ENCODE measurements at regions not wholly inside any gene's neighbourhood (a gene's known extent, or its start where the extent isn't known, plus 50 kb on each side); places are given as distances from the start of the nearest gene placed in this dataset.
"Not testable (repeated sequence)": the region's sequence is repeated elsewhere in the genome, so short reads cannot be mapped to it uniquely, and the experiment has no call there.

- H3K27me3 ChIP-seq: no peaks in the 10 kb centered on the region
- no peak overlapping the region for H3K4me3 ChIP-seq
- DNase-seq (ENCODE audit: low spot score in 2 of 2): no peak
- no peak overlapping the region for H3K27ac ChIP-seq
- peaks cover 0 to 18% (median 0%) of the 10 kb centered on the region in 3 donors for H3K36me3 ChIP-seq
- H3K4me1 ChIP-seq: no peaks in the 10 kb centered on the region
- no peaks in the 10 kb centered on the region for H3K9me3 ChIP-seq
- 61 to 79% methylated on average over 2 of the region's 2 CpGs for WGBS, 2 donors
- TF ChIP-seq CTCF (IDR thresholded peaks at IDR 0.05): no peak
- no peak for TF ChIP-seq EP300 (IDR thresholded peaks at IDR 0.05)
- TF ChIP-seq POLR2A (IDR thresholded peaks at IDR 0.05): no peak
Observed at GRCh38 chr13:21308906-21309305, 132.4 kb downstream of the MRPL57 start.

GRCh38 chr13:21309542-21310172 is 133.2 kb downstream of the MRPL57 start:
- no peak for TF ChIP-seq POLR2A (IDR thresholded peaks at IDR 0.05)
- no peak for TF ChIP-seq CTCF (IDR thresholded peaks at IDR 0.05)
- TF ChIP-seq EP300 (IDR thresholded peaks at IDR 0.05): no peak
- Histone ChIP-seq H3K4me1 (no peaks in the 10 kb centered on the region), H3K36me3 (peaks cover 0 to 19% (median 0%) of the 10 kb centered on the region in 3 donors), H3K27ac (no peak overlapping the region), H3K9me3 (no peaks in the 10 kb centered on the region), H3K27me3 (no peaks in the 10 kb centered on the region), H3K4me3 (no peak overlapping the region)
- WGBS, 2 donors: 93 to 95% methylated on average over 5 of the region's 5 CpGs
- DNase-seq (ENCODE audit: low spot score in 2 of 2): no peak

- WGBS, 2 donors: 63 to 92% methylated on average over 3 of the region's 3 CpGs
- no peak overlapping the region for H3K27ac ChIP-seq
- H3K9me3 ChIP-seq: no peaks in the 10 kb centered on the region
- no peak for DNase-seq (ENCODE audit: low spot score in 2 of 2)
- TF ChIP-seq CTCF (IDR thresholded peaks at IDR 0.05): no peak
- TF ChIP-seq EP300 (IDR thresholded peaks at IDR 0.05): no peak
- no peak for TF ChIP-seq POLR2A (IDR thresholded peaks at IDR 0.05)
- peaks cover 0 to 24% (median 0%) of the 10 kb centered on the region in 3 donors for H3K36me3 ChIP-seq
- no peaks in the 10 kb centered on the region for H3K4me1 ChIP-seq
- no peaks in the 10 kb centered on the region for H3K27me3 ChIP-seq
- no peak overlapping the region for H3K4me3 ChIP-seq
Observed at GRCh38 chr13:21310220-21310619, 133.8 kb downstream of the MRPL57 start.

GRCh38 chr13:21314976-21315375 is 138.5 kb downstream of the MRPL57 start:
- H3K27ac ChIP-seq; H3K9me3 ChIP-seq; DNase-seq (ENCODE audit: low spot score in 2 of 2); H3K4me1 ChIP-seq; H3K4me3 ChIP-seq; H3K27me3 ChIP-seq: not testable (repeated sequence)
- 71 to 82% methylated on average over 1 of the region's 1 CpG for WGBS, 2 donors
- peaks cover 0 to 32% (median 0%) of the 10 kb centered on the region in 3 donors for H3K36me3 ChIP-seq

- Histone ChIP-seq H3K27me3 (no peaks in the 10 kb centered on the region), H3K36me3 (peaks cover 0 to 26% (median 0%) of the 10 kb centered on the region in 3 donors), H3K4me1 (no peaks in the 10 kb centered on the region), H3K4me3 (no peak overlapping the region), H3K9me3 (no peaks in the 10 kb centered on the region), H3K27ac (no peak overlapping the region)
- TF ChIP-seq POLR2A (IDR thresholded peaks at IDR 0.05): no peak
- DNase-seq (ENCODE audit: low spot score in 2 of 2): no peak
Observed at GRCh38 chr13:21316376-21316775, 139.9 kb downstream of the MRPL57 start.

- Histone ChIP-seq H3K27me3 (no peaks in the 10 kb centered on the region), H3K9me3 (no peaks in the 10 kb centered on the region), H3K36me3 (peaks cover 0 to 14% (median 0%) of the 10 kb centered on the region in 3 donors), H3K4me3 (peak overlapping the region in 2 of 4 donors; percentile 13 to 27), H3K27ac (no peak overlapping the region), H3K4me1 (no peaks in the 10 kb centered on the region)
- 31 to 50% methylated on average over 38 to 42 of the region's 50 CpGs for WGBS, 2 donors
- DNase-seq (ENCODE audit: low spot score in 2 of 2): no peak
- TF ChIP-seq CTCF (IDR thresholded peaks at IDR 0.05) (no peak), EP300 (IDR thresholded peaks at IDR 0.05) (no peak), POLR2A (IDR thresholded peaks at IDR 0.05) (no peak)
Observed at GRCh38 chr13:21318891-21319532, 140.1 kb downstream of the ZDHHC20 start.
